Spleen (tissue), 7 donors: ENCODE measurements at regions not wholly inside any gene's neighbourhood (a gene's known extent, or its start where the extent isn't known, plus 50 kb on each side); places are given as distances from the start of the nearest gene placed in this dataset.

Experiments
- POLR2A ChIP-seq, 3 donors: fragments of 450-650 bp; IDR thresholded peaks; one replicate each; pipeline ENCODE4 v1.5.1; 2017; ENCODE audit warnings: antibody characterized with exemption in 3 of 3, mild to moderate bottlenecking in 1 of 3
- POLR2AphosphoS5 ChIP-seq, 3 donors: sonication (generic); formaldehyde crosslinking; IDR thresholded peaks; one replicate each; pipeline ENCODE4 v1.5.1; 2017; ENCODE audit warnings: antibody characterized with exemption in 3 of 3
- TF ChIP-seq, protein P1 (sequence below), 11 experiments: fragments of 200-600 bp in 7 of 11; fragments of 450-650 bp in 4 of 11; sonication (generic) in 4 of 11; IDR thresholded peaks in 8 of 11; conservative IDR thresholded peaks in 3 of 11; 1 replicate in 7 of 11; 2 replicates in 4 of 11; pipeline versions ENCODE4 v1.4.0 to v1.8.0; 2016 to 2021; ENCODE audit warnings: antibody characterized with exemption in 11 of 11, inconsistent platforms in 4 of 11, mild to moderate bottlenecking in 1 of 11
- donor health status: DM: no; HTN: no; CAD: no; lungs with moderate emphysema.
- donor health status: DM: no; HTN: no; CAD: no.
- donor health status: DM: no; HTN: no; CAD: no.

DNA sequence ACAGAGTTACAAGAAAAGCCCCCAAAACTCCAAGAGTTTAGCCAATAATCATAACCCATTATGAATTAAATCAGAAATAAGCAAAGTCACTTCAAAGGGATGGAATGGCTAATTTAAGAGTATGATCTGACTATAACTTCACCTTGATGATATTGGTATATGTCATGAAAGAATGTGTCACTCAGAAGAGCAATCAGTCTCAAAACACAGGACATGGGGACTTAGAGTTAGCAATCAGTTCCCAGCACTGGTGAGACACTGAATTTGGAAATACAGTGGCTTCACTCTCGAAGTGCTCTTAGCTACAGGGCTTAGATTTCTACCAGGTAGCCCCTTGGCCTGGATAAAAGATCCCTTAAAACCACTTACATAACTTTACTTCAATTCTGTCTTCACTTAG lies 65.7 kb upstream of the EXOC1L start:
- TF ChIP-seq, protein P1, sequence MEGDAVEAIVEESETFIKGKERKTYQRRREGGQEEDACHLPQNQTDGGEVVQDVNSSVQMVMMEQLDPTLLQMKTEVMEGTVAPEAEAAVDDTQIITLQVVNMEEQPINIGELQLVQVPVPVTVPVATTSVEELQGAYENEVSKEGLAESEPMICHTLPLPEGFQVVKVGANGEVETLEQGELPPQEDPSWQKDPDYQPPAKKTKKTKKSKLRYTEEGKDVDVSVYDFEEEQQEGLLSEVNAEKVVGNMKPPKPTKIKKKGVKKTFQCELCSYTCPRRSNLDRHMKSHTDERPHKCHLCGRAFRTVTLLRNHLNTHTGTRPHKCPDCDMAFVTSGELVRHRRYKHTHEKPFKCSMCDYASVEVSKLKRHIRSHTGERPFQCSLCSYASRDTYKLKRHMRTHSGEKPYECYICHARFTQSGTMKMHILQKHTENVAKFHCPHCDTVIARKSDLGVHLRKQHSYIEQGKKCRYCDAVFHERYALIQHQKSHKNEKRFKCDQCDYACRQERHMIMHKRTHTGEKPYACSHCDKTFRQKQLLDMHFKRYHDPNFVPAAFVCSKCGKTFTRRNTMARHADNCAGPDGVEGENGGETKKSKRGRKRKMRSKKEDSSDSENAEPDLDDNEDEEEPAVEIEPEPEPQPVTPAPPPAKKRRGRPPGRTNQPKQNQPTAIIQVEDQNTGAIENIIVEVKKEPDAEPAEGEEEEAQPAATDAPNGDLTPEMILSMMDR (IDR thresholded peaks at IDR 0.05 in 8 of 11, conservative IDR thresholded peaks at IDR 0.05 in 3 of 11), result no peak
- TF ChIP-seq POLR2A (IDR thresholded peaks at IDR 0.05) (no peak), POLR2AphosphoS5 (IDR thresholded peaks at IDR 0.05) (no peak)
